Caco-2 (cell line): ENCODE measurements at regions not wholly inside any gene's neighbourhood (a gene's known extent, or its start where the extent isn't known, plus 50 kb on each side); places are given as distances from the start of the nearest gene placed in this dataset.

Experiments
- BruUV-seq: library from RNA; stranded (reverse); fragments of 400-500 nt; replicated peaks from 2 replicates; lab custom pipeline; 2021; lab: Mats Ljungman, UMichigan
- CTCF ChIA-PET: fragments of 300-600 bp; sonication (Branson Sonifier 250); formaldehyde crosslinking; loops from one replicate; lab custom pipeline; 2022; ENCODE audit warnings: antibody characterized with exemption; lab: Charles Lee
- POLR2A ChIA-PET: fragments of 300-600 bp; sonication (Branson Sonifier 250); formaldehyde crosslinking; loops from one replicate; lab custom pipeline; 2022; ENCODE audit warnings: antibody characterized with exemption; lab: Charles Lee
- DNase-seq, 2 experiments: peaks; one replicate each; pipeline versions ENCODE4 v3.0.0 to v3.0.0-alpha.2; 2020 to 2022
- H3K27me3 ChIP-seq: replicated peaks from 2 replicates; pipeline ENCODE4 v1.6.0; 2011; ENCODE audit warnings: low read length; ENCODE audit not compliant: control insufficient read depth, insufficient read depth
- H3K36me3 ChIP-seq: 2 replicates; pipeline ENCODE4 v1.5.1; 2011; ENCODE audit warnings: low read length; ENCODE audit not compliant: control insufficient read depth, insufficient read depth
- H3K4me1 ChIP-seq: fragments of 250-450 bp; sonication (Bioruptor Pico); 2 replicates; pipeline ENCODE4 v1.5.1; 2020; ENCODE audit warnings: mild to moderate bottlenecking
- H3K4me3 ChIP-seq: 2 replicates; pipeline ENCODE4 v1.5.1; 2011; ENCODE audit warnings: low read depth, mild to moderate bottlenecking, control low read depth, low read length
- H3K9me3 ChIP-seq: fragments of 250-450 bp; sonication (Bioruptor Pico); 2 replicates; pipeline ENCODE4 v1.5.1; 2020; ENCODE audit warnings: mild to moderate bottlenecking, moderate library complexity
- H3K27ac Mint-ChIP-seq: one replicate; pipeline ENCODE4 v1.8.0; 2022; ENCODE audit warnings: mixed read lengths; ENCODE audit not compliant: unreplicated experiment
- H3K27me3 Mint-ChIP-seq: one replicate; pipeline ENCODE4 v1.8.0; 2022; ENCODE audit warnings: mixed read lengths; ENCODE audit not compliant: insufficient read depth, unreplicated experiment
- H3K36me3 Mint-ChIP-seq: one replicate; pipeline ENCODE4 v1.8.0; 2022; ENCODE audit warnings: mild to moderate bottlenecking, mixed read lengths; ENCODE audit not compliant: insufficient read depth, unreplicated experiment
- H3K4me1 Mint-ChIP-seq: one replicate; pipeline ENCODE4 v1.8.0; 2022; ENCODE audit warnings: low read depth, mixed read lengths; ENCODE audit not compliant: unreplicated experiment
- H3K4me3 Mint-ChIP-seq: one replicate; pipeline ENCODE4 v1.8.0; 2022; ENCODE audit warnings: mild to moderate bottlenecking, moderate library complexity, mixed read lengths; ENCODE audit not compliant: unreplicated experiment
- H3K9me3 Mint-ChIP-seq: one replicate; pipeline ENCODE4 v1.8.0; 2022; ENCODE audit warnings: mixed read lengths; ENCODE audit not compliant: unreplicated experiment
- intact Hi-C: fragments of 100-400 bp; cut with micrococcal nuclease; formaldehyde crosslinking; loops from one replicate; pipeline ENCODE4 v1.10.0; 2022; ENCODE audit not compliant: unreplicated experiment
- TF ChIP-seq, protein P1 (sequence below), 2 experiments: fragments of 200-600 bp in 1 of 2; IDR thresholded peaks; 1 replicate in 1 of 2; 2 replicates in 1 of 2; pipeline versions ENCODE4 v1.5.1 to v1.8.0; 2011 to 2022; ENCODE audit warnings: antibody characterized with exemption in 1 of 2, control low read depth in 1 of 2, inconsistent platforms in 1 of 2, low read depth in 1 of 2, low read length in 1 of 2, mild to moderate bottlenecking in 1 of 2, moderate library complexity in 1 of 2; ENCODE audit not compliant: insufficient read depth in 1 of 2, severe bottlenecking in 1 of 2, unreplicated experiment in 1 of 2

DNA sequence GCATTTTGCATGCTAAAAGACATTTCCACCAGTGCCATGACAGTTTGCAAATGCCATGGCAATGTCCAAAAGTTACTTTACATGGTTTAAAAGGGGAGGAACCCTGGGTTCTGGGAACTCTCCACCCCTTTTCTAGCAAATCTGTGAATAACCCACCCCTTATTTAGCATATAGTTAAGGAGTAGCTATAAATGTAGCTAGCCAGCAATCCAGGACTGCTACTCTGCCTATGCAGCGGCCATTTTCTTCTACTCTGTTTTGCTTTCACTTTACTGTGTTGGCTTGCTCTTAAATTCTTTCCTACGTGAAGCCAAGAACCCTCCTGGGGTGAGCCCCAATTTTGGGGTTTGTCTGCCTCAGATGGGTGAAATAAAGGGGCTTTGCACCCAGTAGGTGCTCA lies 141.0 kb downstream of the PTPN11 start:
- CTCF ChIA-PET: no interaction called here
- no peaks in the 10 kb centered on the region for H3K4me1 Mint-ChIP-seq
- intact Hi-C loops: no loop called here
- H3K4me3 Mint-ChIP-seq: no peak overlapping the region
- Histone ChIP-seq H3K36me3 (no peaks in the 10 kb centered on the region), H3K9me3 (no peaks in the 10 kb centered on the region), H3K27me3 (no peaks in the 10 kb centered on the region), H3K4me1 (no peaks in the 10 kb centered on the region), H3K4me3 (no peak overlapping the region)
- TF ChIP-seq, protein P1, sequence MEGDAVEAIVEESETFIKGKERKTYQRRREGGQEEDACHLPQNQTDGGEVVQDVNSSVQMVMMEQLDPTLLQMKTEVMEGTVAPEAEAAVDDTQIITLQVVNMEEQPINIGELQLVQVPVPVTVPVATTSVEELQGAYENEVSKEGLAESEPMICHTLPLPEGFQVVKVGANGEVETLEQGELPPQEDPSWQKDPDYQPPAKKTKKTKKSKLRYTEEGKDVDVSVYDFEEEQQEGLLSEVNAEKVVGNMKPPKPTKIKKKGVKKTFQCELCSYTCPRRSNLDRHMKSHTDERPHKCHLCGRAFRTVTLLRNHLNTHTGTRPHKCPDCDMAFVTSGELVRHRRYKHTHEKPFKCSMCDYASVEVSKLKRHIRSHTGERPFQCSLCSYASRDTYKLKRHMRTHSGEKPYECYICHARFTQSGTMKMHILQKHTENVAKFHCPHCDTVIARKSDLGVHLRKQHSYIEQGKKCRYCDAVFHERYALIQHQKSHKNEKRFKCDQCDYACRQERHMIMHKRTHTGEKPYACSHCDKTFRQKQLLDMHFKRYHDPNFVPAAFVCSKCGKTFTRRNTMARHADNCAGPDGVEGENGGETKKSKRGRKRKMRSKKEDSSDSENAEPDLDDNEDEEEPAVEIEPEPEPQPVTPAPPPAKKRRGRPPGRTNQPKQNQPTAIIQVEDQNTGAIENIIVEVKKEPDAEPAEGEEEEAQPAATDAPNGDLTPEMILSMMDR (IDR thresholded peaks at IDR 0.05; ENCODE audit: insufficient read depth in 1 of 2, low read depth in 1 of 2, low read length in 1 of 2, severe bottlenecking in 1 of 2, unreplicated experiment in 1 of 2): no peak
- DNase-seq: no peak
- POLR2A ChIA-PET: no interaction called here
- no peak overlapping the region for H3K27ac Mint-ChIP-seq
- peaks cover 16% of the 10 kb centered on the region for H3K27me3 Mint-ChIP-seq
- BruUV-seq: no TSS peak
- no peaks in the 10 kb centered on the region for H3K36me3 Mint-ChIP-seq
- peaks cover 9% of the 10 kb centered on the region for H3K9me3 Mint-ChIP-seq

DNA sequence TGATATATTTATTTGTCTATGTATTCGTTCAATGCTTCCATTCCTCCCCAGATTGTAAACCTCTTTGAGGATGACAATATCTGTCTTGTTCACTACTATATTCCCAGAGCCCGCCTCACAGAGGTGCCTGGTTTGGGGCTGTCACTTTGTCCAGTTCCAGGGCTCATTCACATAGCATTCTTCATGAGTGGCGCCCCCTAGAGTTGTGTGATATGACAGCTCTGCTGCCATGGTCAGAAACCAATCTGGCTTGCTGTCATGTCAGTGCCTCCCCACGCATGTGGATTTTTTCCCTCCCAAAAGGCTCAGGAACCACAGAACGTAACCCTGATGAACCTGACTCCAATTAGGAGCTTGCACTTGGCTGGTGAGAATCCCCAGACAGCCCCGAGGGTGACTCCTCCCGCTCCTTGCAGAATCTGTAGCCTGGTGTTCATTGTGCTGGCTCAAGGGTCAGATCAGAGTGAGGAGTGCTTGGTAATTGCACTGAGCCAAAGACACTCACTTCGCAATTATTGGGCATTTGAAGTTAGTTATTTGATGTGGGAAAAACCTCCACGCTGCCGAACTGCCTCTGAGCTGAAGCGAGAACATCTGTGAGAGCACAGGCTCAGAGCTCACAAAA lies 145.5 kb downstream of the PTPN11 start:
- Mint-ChIP-seq H3K27ac (no peak overlapping the region), H3K4me3 (no peak overlapping the region), H3K9me3 (peaks cover 9% of the 10 kb centered on the region), H3K36me3 (no peaks in the 10 kb centered on the region), H3K4me1 (no peaks in the 10 kb centered on the region), H3K27me3 (peaks cover 21% of the 10 kb centered on the region)
- Histone ChIP-seq H3K4me3 (no peak overlapping the region), H3K27me3 (no peaks in the 10 kb centered on the region), H3K9me3 (no peaks in the 10 kb centered on the region), H3K4me1 (no peaks in the 10 kb centered on the region), H3K36me3 (no peaks in the 10 kb centered on the region)
- ChIA-PET POLR2A (no interaction called here), CTCF (no interaction called here)
- DNase-seq: no peak
- intact Hi-C loops: no loop called here
- BruUV-seq: no TSS peak
- TF ChIP-seq, protein P1 (IDR thresholded peaks at IDR 0.05; ENCODE audit: insufficient read depth in 1 of 2, low read depth in 1 of 2, low read length in 1 of 2, severe bottlenecking in 1 of 2, unreplicated experiment in 1 of 2): no peak

DNA sequence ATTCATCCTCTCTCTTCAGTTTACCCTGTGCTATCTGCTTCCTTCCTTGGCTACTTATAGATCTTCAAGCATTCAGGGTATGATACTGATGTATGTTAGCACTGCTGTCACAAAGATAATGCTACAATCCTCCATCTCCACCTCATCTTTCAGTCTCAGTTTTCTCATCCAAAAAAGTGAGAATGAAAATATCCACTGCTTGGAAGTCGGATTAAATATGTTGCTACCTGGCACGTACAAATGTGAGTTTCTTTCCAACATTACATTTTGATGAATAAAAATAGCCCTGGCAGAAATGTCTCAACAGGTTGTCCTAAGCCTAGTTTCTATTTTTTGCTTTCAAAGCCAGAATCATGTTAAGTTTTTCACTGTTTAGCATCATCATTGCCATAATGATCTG lies 149.9 kb downstream of the PTPN11 start:
- Histone ChIP-seq H3K36me3 (no peaks in the 10 kb centered on the region), H3K9me3 (no peaks in the 10 kb centered on the region), H3K27me3 (no peaks in the 10 kb centered on the region), H3K4me1 (no peaks in the 10 kb centered on the region), H3K4me3 (no peak overlapping the region)
- intact Hi-C loops: no loop called here
- Mint-ChIP-seq H3K27ac (no peak overlapping the region), H3K27me3 (peaks cover 17% of the 10 kb centered on the region), H3K4me3 (no peak overlapping the region), H3K36me3 (no peaks in the 10 kb centered on the region), H3K9me3 (no peaks in the 10 kb centered on the region), H3K4me1 (no peaks in the 10 kb centered on the region)
- POLR2A ChIA-PET: no interaction called here
- TF ChIP-seq, protein P1 (IDR thresholded peaks at IDR 0.05; ENCODE audit: insufficient read depth in 1 of 2, low read depth in 1 of 2, low read length in 1 of 2, severe bottlenecking in 1 of 2, unreplicated experiment in 1 of 2): no peak
- CTCF ChIA-PET: no interaction called here
- no peak for DNase-seq
- no TSS peak for BruUV-seq
